GM12878 (cell line): ENCODE measurements at regions not wholly inside any gene's neighbourhood (a gene's known extent, or its start where the extent isn't known, plus 50 kb on each side); places are given as distances from the start of the nearest gene placed in this dataset.

Experiments
- ATAC-seq: fragments of 200-7000 bp; cut with Tn5 transposase; 3 replicates; pipeline ENCODE4 v1.9.1; 2020; ENCODE audit warnings: mild to moderate bottlenecking, moderate library complexity
- BruUV-seq: library from RNA; stranded (reverse); fragments of 400-500 nt; replicated peaks from 2 replicates; lab custom pipeline; 2021; lab: Mats Ljungman, UMichigan
- CTCF ChIA-PET: fragments of 300-600 bp; sonication (Branson Sonifier 250); formaldehyde crosslinking; extraction: SDS; loops from one replicate; lab custom pipeline; 2021; ENCODE audit warnings: inconsistent platforms; lab: Yijun Ruan, JAX
- POLR2A ChIA-PET: fragments of 350-600 bp; formaldehyde crosslinking; extraction: SDS; loops from one replicate; lab custom pipeline; 2021; ENCODE audit warnings: inconsistent platforms; lab: Charles Lee
- RAD21 ChIA-PET: fragments of 300-600 bp; sonication (Branson Sonifier 250); formaldehyde crosslinking; loops from one replicate; lab custom pipeline; 2023; ENCODE audit warnings: antibody characterized with exemption; ENCODE audit not compliant: unreplicated experiment; lab: Charles Lee
- SMC1A ChIA-PET: fragments of 300-600 bp; sonication (Branson Sonifier 250); formaldehyde crosslinking; loops from one replicate; lab custom pipeline; 2023; ENCODE audit not compliant: unreplicated experiment, uncharacterized antibody; lab: Charles Lee
- DNase-seq: peaks from one replicate; pipeline ENCODE4 v3.0.0-alpha.2; 2011; ENCODE audit warnings: low read depth, low spot score
- FAIRE-seq: peaks from 3 replicates; lab custom pipeline; 2011; peaks lifted over from hg19 to GRCh38; lab: Jason Lieb, UNC
- H2AFZ ChIP-seq: 2 replicates; pipeline ENCODE4 v1.6.0; 2011; ENCODE audit warnings: low read depth, low read length, control low read depth; ENCODE audit not compliant: control insufficient read depth
- H3K27ac ChIP-seq: 2 replicates; pipeline ENCODE4 v1.5.1; 2011; ENCODE audit warnings: control low read depth; ENCODE audit not compliant: control insufficient read depth, insufficient read depth
- H3K27me3 ChIP-seq, 2 experiments: replicated peaks in 1 of 2; 2 replicates each; pipeline versions ENCODE4 v1.6.0 to v1.6.1; 2011; ENCODE audit warnings: low read length in 1 of 2; ENCODE audit not compliant: control insufficient read depth in 2 of 2, insufficient read depth in 2 of 2
- H3K36me3 ChIP-seq, 2 experiments: 2 replicates each; pipeline ENCODE4 v1.5.1; 2011; ENCODE audit warnings: low read length in 1 of 2; ENCODE audit not compliant: control insufficient read depth in 2 of 2, insufficient read depth in 2 of 2
- H3K4me1 ChIP-seq: 2 replicates; pipeline ENCODE4 v1.6.1; 2011; ENCODE audit warnings: mild to moderate bottlenecking, low read length, moderate library complexity, mixed read lengths; ENCODE audit not compliant: control insufficient read depth, insufficient read depth
- H3K4me2 ChIP-seq: 2 replicates; pipeline ENCODE4 v1.6.0; 2011; ENCODE audit warnings: control low read depth; ENCODE audit not compliant: control insufficient read depth, insufficient read depth
- H3K4me3 ChIP-seq: fragments of 200-600 bp; sonication (generic); 2 replicates; pipeline ENCODE4 v1.5.1; 2016
- H3K79me2 ChIP-seq: 2 replicates; pipeline ENCODE4 v1.6.0; 2011; ENCODE audit warnings: low read length; ENCODE audit not compliant: control insufficient read depth, insufficient read depth
- H3K9ac ChIP-seq: 2 replicates; pipeline ENCODE4 v1.8.0; 2011; ENCODE audit warnings: low read length, control low read depth, mixed read lengths; ENCODE audit not compliant: control insufficient read depth, insufficient read depth
- H3K9me3 ChIP-seq: replicated peaks from 3 replicates; pipeline ENCODE4 v1.5.1; 2011; ENCODE audit warnings: mild to moderate bottlenecking, low read length; ENCODE audit not compliant: control insufficient read depth, insufficient read depth
- H4K20me1 ChIP-seq: 2 replicates; pipeline ENCODE4 v1.6.0; 2011; ENCODE audit not compliant: control insufficient read depth, insufficient read depth
- BACH1 ChIP-seq: fragments of 450-650 bp; IDR thresholded peaks from 2 replicates; pipeline ENCODE4 v1.6.1; 2017; ENCODE audit warnings: mild to moderate bottlenecking, borderline replicate concordance
- BCL11A ChIP-seq: IDR thresholded peaks from 2 replicates; pipeline ENCODE4 v1.6.1; 2011; ENCODE audit warnings: low read depth, low read length
- HDAC6 ChIP-seq: fragments of 200-600 bp; sonication (generic); IDR thresholded peaks from one replicate; pipeline ENCODE4 v1.8.0; 2017; ENCODE audit warnings: antibody characterized with exemption; ENCODE audit not compliant: unreplicated experiment
- IRF4 ChIP-seq: IDR thresholded peaks from 2 replicates; pipeline ENCODE4 v1.6.1; 2011; ENCODE audit warnings: low read depth, low read length
- MEF2B ChIP-seq: fragments of 450-650 bp; IDR thresholded peaks from 2 replicates; pipeline ENCODE4 v1.6.1; 2018; ENCODE audit warnings: mild to moderate bottlenecking, moderate library complexity; ENCODE audit not compliant: partially characterized antibody, poor library complexity, severe bottlenecking
- NBN ChIP-seq: fragments of 450-650 bp; IDR thresholded peaks from 2 replicates; pipeline ENCODE4 v1.6.1; 2016
- SREBF2 ChIP-seq: IDR thresholded peaks from 2 replicates; pipeline ENCODE4 v1.6.1; 2012; ENCODE audit warnings: mild to moderate bottlenecking, low read length
- STAT1 ChIP-seq: fragments of 450-650 bp; conservative IDR thresholded peaks from 2 replicates; pipeline ENCODE4 v1.6.1; 2014; ENCODE audit warnings: antibody characterized with exemption, mild to moderate bottlenecking
- WGBS: methylation state at CpG from one replicate; pipeline ENCODE4 v1.1.6; 2016; ENCODE audit warnings: low lambda C conversion rate; ENCODE audit not compliant: insufficient replicate concordance, insufficient coverage; ENCODE audit errors: missing lambda C conversion rate; 5-methylcytosine and 5-hydroxymethylcytosine counted together
- in situ Hi-C: fragments of 300-500 bp; cut with MboI; formaldehyde crosslinking; loops from 9 replicates; pipeline ENCODE4 v1.14.3; 2018; ENCODE audit warnings: mixed read lengths
- intact Hi-C: fragments of 100-400 bp; cut with micrococcal nuclease; formaldehyde crosslinking; loops from one replicate; pipeline ENCODE4 v1.14.2; 2022; ENCODE audit not compliant: unreplicated experiment
- TF ChIP-seq, protein P1 (sequence below): fragments of 450-650 bp; IDR thresholded peaks from 2 replicates; pipeline ENCODE4 v1.6.1; 2014; ENCODE audit warnings: mild to moderate bottlenecking
- TF ChIP-seq, protein P2 (sequence below): fragments of 450-650 bp; IDR thresholded peaks from 2 replicates; pipeline ENCODE4 v1.6.1; 2016; ENCODE audit warnings: mild to moderate bottlenecking
- TF ChIP-seq, protein P3 (sequence below): IDR thresholded peaks from 2 replicates; pipeline ENCODE4 v1.6.1; 2011; ENCODE audit warnings: borderline replicate concordance, low read depth, mild to moderate bottlenecking, moderate library complexity, low read length; ENCODE audit not compliant: insufficient read depth, poor library complexity, severe bottlenecking
- TF ChIP-seq, protein P4 (sequence below): fragments of 450-650 bp; IDR thresholded peaks from 2 replicates; pipeline ENCODE4 v1.6.1; 2016; ENCODE audit warnings: mild to moderate bottlenecking, moderate library complexity, borderline replicate concordance

DNA sequence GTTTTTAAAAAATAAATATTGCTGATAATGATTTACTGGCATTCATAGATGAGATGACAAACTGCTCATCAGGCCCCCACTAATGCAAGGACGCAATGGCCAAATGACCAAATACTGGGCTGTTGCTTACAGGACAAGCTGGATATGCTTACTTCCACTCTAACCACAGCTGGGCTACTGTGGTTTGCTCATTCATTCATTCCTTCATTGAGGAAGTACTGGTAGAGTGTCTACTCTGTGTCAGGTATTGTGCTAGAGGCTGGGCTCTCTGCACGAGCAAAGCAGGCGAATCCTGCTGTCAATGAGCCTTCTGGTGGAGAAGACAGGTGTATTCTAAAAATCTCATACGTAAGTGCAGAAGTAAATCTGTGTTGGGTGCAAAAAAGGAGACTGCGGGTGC is 113.3 kb upstream of the SLC38A2 start:
- ChIA-PET CTCF (interaction anchor here (1.3 kb wide), 1 partner anchor 12 kb away, joined by 3 read pairs; no protein-coding TSS in a partner anchor), POLR2A (interaction anchor here (0.5 kb wide), 1 partner anchor 15 kb away, joined by 3 read pairs; no protein-coding TSS in a partner anchor), RAD21 (no interaction called here), SMC1A (no interaction called here)
- H3K4me3 ChIP-seq = no peak overlapping the region
- no peaks in the 10 kb centered on the region for H3K9me3 ChIP-seq
- H3K36me3 ChIP-seq = no peaks in the 10 kb centered on the region
- DNase-seq = no peak
- H3K9ac ChIP-seq = no peak overlapping the region
- no peaks in the 10 kb centered on the region for H3K79me2 ChIP-seq
- no peaks in the 10 kb centered on the region for H3K27me3 ChIP-seq
- in situ Hi-C loops (no loop called here), intact Hi-C loops (no loop called here)
- H2AFZ ChIP-seq = no peak overlapping the region
- no peaks in the 10 kb centered on the region for H4K20me1 ChIP-seq
- H3K27ac ChIP-seq = no peak overlapping the region
- no peaks in the 10 kb centered on the region for H3K4me1 ChIP-seq
- BruUV-seq = no TSS peak
- no peak for ATAC-seq
- H3K4me2 ChIP-seq = no peak overlapping the region
- no peak for FAIRE-seq
- TF ChIP-seq, protein P1, sequence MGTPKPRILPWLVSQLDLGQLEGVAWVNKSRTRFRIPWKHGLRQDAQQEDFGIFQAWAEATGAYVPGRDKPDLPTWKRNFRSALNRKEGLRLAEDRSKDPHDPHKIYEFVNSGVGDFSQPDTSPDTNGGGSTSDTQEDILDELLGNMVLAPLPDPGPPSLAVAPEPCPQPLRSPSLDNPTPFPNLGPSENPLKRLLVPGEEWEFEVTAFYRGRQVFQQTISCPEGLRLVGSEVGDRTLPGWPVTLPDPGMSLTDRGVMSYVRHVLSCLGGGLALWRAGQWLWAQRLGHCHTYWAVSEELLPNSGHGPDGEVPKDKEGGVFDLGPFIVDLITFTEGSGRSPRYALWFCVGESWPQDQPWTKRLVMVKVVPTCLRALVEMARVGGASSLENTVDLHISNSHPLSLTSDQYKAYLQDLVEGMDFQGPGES = no peak
- no peak for TF ChIP-seq STAT1
- TF ChIP-seq BACH1 = no peak
- no peak for TF ChIP-seq SREBF2
- no peak for TF ChIP-seq HDAC6
- TF ChIP-seq, protein P2, sequence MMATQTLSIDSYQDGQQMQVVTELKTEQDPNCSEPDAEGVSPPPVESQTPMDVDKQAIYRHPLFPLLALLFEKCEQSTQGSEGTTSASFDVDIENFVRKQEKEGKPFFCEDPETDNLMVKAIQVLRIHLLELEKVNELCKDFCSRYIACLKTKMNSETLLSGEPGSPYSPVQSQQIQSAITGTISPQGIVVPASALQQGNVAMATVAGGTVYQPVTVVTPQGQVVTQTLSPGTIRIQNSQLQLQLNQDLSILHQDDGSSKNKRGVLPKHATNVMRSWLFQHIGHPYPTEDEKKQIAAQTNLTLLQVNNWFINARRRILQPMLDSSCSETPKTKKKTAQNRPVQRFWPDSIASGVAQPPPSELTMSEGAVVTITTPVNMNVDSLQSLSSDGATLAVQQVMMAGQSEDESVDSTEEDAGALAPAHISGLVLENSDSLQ = no peak
- no peak for TF ChIP-seq BCL11A
- TF ChIP-seq, protein P3, sequence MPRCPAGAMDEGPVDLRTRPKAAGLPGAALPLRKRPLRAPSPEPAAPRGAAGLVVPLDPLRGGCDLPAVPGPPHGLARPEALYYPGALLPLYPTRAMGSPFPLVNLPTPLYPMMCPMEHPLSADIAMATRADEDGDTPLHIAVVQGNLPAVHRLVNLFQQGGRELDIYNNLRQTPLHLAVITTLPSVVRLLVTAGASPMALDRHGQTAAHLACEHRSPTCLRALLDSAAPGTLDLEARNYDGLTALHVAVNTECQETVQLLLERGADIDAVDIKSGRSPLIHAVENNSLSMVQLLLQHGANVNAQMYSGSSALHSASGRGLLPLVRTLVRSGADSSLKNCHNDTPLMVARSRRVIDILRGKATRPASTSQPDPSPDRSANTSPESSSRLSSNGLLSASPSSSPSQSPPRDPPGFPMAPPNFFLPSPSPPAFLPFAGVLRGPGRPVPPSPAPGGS = no peak
- no peak for TF ChIP-seq MEF2B
- TF ChIP-seq, protein P4, sequence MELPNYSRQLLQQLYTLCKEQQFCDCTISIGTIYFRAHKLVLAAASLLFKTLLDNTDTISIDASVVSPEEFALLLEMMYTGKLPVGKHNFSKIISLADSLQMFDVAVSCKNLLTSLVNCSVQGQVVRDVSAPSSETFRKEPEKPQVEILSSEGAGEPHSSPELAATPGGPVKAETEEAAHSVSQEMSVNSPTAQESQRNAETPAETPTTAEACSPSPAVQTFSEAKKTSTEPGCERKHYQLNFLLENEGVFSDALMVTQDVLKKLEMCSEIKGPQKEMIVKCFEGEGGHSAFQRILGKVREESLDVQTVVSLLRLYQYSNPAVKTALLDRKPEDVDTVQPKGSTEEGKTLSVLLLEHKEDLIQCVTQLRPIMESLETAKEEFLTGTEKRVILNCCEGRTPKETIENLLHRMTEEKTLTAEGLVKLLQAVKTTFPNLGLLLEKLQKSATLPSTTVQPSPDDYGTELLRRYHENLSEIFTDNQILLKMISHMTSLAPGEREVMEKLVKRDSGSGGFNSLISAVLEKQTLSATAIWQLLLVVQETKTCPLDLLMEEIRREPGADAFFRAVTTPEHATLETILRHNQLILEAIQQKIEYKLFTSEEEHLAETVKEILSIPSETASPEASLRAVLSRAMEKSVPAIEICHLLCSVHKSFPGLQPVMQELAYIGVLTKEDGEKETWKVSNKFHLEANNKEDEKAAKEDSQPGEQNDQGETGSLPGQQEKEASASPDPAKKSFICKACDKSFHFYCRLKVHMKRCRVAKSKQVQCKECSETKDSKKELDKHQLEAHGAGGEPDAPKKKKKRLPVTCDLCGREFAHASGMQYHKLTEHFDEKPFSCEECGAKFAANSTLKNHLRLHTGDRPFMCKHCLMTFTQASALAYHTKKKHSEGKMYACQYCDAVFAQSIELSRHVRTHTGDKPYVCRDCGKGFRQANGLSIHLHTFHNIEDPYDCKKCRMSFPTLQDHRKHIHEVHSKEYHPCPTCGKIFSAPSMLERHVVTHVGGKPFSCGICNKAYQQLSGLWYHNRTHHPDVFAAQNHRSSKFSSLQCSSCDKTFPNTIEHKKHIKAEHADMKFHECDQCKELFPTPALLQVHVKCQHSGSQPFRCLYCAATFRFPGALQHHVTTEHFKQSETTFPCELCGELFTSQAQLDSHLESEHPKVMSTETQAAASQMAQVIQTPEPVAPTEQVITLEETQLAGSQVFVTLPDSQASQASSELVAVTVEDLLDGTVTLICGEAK = no peak
- no peak for TF ChIP-seq IRF4
- TF ChIP-seq NBN = no peak
- 97% methylated on average over 5 of the region's 5 CpGs for WGBS
